Muscle of leg (tissue), 3 donors: ENCODE measurements at regions not wholly inside any gene's neighbourhood (a gene's known extent, or its start where the extent isn't known, plus 50 kb on each side); places are given as distances from the start of the nearest gene placed in this dataset.

Experiments used
- DNase-seq: peaks from one replicate; pipeline ENCODE4 v3.0.0; 2013
- H3K27ac ChIP-seq: one replicate; pipeline ENCODE4 v1.5.1; 2013; ENCODE audit warnings: mild to moderate bottlenecking, low read length, control low read depth
- H3K27me3 ChIP-seq: one replicate; pipeline ENCODE4 v1.6.1; 2013; ENCODE audit warnings: low read length; ENCODE audit not compliant: control insufficient read depth, insufficient read depth
- H3K36me3 ChIP-seq: one replicate; pipeline ENCODE4 v1.6.1; 2013; ENCODE audit warnings: low read length; ENCODE audit not compliant: control insufficient read depth, insufficient read depth
- H3K4me1 ChIP-seq: one replicate; pipeline ENCODE4 v1.6.1; 2013; ENCODE audit warnings: low read length; ENCODE audit not compliant: control insufficient read depth, insufficient read depth
- H3K4me3 ChIP-seq: one replicate; pipeline ENCODE4 v1.5.1; 2013; ENCODE audit warnings: low read length, control low read depth
- H3K9me3 ChIP-seq: replicated peaks from 2 replicates; pipeline ENCODE4 v1.6.1; 2013; ENCODE audit warnings: low read depth, low read length; ENCODE audit not compliant: control insufficient read depth
- WGBS: methylation state at CpG from one replicate; pipeline ENCODE4 v1.1.5; 2013; ENCODE audit warnings: missing lambda C conversion rate; ENCODE audit not compliant: insufficient coverage; 5-methylcytosine and 5-hydroxymethylcytosine counted together

DNA sequence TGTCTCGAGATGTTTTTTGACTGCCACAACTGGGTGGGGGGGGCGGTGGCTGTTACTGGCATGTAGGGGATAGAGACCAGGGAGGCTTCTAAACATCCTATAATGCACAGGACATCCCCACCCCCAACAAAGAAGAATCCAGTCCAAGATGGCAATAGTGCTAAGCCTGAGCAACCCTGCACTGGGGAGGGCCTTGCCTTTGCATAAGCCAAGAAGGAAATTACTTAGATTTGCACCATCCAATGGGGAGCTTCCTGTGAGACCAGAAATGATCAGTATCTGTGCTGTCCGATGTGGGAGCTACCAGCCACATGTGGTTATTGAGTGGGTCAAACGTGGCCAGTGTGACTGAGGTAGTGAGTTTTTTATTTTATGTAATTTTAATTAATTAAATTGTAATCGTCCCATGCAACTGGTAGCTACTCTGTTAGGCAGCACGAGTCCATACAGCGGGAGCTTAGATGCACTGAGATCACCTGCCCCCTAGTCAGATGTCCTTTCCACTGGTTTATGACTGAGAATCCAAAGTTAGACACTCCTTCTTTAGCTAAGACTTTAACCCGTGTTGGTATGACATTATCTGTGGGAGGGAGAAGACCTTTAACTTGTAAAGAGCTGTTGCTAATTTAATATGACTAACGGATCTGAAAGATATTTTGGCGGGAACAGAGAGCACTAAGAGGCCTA, 97.4 kb upstream of the NEDD9 start:
- no peak overlapping the region for H3K27ac ChIP-seq
- peaks cover 8% of the 10 kb centered on the region for H3K4me1 ChIP-seq
- H3K9me3 ChIP-seq, result no peaks in the 10 kb centered on the region
- DNase-seq, result no peak
- H3K4me3 ChIP-seq, result no peak overlapping the region
- H3K36me3 ChIP-seq, result no peaks in the 10 kb centered on the region
- WGBS, result 69% methylated on average over 3 of the region's 10 CpGs
- H3K27me3 ChIP-seq, result no peaks in the 10 kb centered on the region

DNA sequence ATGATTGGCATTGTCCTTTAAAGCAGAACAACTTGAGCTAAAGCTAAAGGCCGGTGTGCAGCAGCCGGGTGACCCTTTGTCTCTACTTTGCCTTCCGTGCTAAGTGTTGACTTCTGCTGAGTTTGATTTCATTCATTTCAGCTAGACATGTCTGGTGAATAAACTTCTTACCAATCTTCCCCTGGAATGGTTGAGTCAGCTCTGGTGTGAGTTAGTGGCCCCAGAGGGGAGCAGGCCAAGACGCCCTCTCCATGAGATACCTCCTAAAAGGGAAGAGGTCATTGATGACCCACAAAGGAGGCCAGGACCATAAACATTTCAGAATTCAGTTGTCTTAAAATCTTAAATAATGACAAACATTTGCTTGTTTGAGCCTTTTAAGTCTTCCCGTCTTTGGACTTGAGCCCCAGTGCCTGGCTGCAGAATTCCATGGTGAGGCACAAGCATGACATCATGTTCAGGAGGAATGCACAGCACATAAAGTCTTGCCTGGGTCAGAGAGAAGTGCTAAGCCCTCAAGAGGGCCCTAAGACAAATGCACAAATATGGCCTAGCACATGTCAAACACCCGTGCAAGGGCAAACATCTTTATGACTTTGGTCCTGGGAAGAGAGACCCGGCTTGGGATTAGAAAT, 96.3 kb upstream of the NEDD9 start:
- 51% methylated on average over 5 of the region's 7 CpGs for WGBS
- no peak overlapping the region for H3K4me3 ChIP-seq
- no peaks in the 10 kb centered on the region for H3K9me3 ChIP-seq
- H3K4me1 ChIP-seq, result peaks cover 8% of the 10 kb centered on the region
- H3K27ac ChIP-seq, result no peak overlapping the region
- DNase-seq, result peak; percentile 43
- no peaks in the 10 kb centered on the region for H3K36me3 ChIP-seq
- no peaks in the 10 kb centered on the region for H3K27me3 ChIP-seq

DNA sequence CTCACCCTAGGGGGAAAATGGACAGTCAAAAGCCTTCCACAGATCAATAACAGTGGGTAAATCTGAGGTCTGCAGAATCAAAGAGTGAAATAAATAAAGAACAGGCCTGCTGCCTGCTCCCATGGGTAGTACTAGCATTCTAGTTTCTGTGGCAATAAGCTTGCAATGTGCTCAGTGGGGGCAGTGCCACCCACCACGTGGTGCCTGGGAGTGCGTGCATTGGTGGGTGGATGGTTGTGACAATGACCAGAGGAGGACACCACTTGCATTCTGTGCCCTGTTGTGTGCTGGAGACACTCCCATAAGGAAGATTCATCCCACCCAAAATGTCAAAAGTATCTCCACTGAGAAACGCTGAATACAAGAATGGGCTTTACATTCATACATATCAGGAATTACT, 95.5 kb upstream of the NEDD9 start:
- H3K4me3 ChIP-seq, result no peak overlapping the region
- DNase-seq, result no peak
- H3K4me1 ChIP-seq, result peaks cover 8% of the 10 kb centered on the region
- no peaks in the 10 kb centered on the region for H3K36me3 ChIP-seq
- WGBS, result no CpG with 5 or more reads among the region's 3 CpGs
- no peaks in the 10 kb centered on the region for H3K27me3 ChIP-seq
- no peaks in the 10 kb centered on the region for H3K9me3 ChIP-seq
- H3K27ac ChIP-seq, result no peak overlapping the region

DNA sequence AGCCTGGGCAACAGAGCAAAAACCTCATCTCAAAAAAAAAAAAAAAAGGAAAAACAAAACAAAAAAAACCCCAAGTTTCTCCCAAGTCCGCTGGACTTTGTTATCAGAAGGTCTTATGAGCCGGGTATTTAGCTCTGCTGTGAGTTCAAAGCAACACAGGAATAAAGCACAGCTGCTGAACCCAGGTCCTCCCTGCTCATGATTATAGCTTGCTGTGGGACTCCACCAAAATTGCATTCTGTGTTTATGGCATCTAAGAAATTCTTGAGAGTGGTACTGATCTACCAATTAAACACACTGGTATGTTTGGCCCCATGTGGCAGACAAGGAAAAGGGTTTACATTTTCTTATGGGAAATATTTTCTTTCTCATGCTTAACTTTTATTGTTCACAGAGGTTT, 93.6 kb upstream of the NEDD9 start:
- Histone ChIP-seq H3K27me3 (no peaks in the 10 kb centered on the region), H3K4me1 (peaks cover 8% of the 10 kb centered on the region), H3K9me3 (no peaks in the 10 kb centered on the region), H3K36me3 (no peaks in the 10 kb centered on the region), H3K27ac (no peak overlapping the region), H3K4me3 (no peak overlapping the region)
- no CpG with 5 or more reads among the region's 2 CpGs for WGBS
- DNase-seq, result no peak

DNA sequence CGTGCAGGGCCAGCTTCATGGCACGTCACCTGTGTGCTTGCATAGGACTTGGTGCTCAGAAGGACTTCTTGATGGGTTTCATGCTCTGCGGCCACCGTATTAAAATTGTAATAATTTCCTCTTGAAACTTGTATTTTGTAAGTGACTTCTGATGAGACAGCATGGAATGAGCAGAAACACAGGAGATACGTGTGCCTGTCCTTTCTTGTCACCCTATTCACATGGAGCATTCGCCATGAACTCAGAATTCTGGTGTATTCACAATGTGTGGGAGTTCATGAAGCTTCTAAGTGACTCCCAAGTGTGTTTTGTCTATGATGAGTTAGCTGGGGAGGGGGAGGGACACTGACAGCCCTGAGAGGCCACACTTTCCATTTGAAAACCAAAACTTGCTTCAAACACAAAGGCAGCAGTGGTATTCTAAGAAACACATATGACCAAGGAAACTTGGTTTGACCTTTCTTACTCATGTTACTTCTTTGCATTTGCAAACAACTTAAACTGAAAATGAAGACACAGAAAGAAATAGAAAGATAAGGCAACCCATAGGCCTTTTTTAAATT, 92.1 kb upstream of the NEDD9 start:
- DNase-seq, result no peak
- WGBS, result 91% methylated on average over 4 of the region's 6 CpGs
- H3K27me3 ChIP-seq, result no peaks in the 10 kb centered on the region
- H3K9me3 ChIP-seq, result no peaks in the 10 kb centered on the region
- H3K36me3 ChIP-seq, result no peaks in the 10 kb centered on the region
- peaks cover 5% of the 10 kb centered on the region for H3K4me1 ChIP-seq
- H3K27ac ChIP-seq, result no peak overlapping the region
- no peak overlapping the region for H3K4me3 ChIP-seq

DNA sequence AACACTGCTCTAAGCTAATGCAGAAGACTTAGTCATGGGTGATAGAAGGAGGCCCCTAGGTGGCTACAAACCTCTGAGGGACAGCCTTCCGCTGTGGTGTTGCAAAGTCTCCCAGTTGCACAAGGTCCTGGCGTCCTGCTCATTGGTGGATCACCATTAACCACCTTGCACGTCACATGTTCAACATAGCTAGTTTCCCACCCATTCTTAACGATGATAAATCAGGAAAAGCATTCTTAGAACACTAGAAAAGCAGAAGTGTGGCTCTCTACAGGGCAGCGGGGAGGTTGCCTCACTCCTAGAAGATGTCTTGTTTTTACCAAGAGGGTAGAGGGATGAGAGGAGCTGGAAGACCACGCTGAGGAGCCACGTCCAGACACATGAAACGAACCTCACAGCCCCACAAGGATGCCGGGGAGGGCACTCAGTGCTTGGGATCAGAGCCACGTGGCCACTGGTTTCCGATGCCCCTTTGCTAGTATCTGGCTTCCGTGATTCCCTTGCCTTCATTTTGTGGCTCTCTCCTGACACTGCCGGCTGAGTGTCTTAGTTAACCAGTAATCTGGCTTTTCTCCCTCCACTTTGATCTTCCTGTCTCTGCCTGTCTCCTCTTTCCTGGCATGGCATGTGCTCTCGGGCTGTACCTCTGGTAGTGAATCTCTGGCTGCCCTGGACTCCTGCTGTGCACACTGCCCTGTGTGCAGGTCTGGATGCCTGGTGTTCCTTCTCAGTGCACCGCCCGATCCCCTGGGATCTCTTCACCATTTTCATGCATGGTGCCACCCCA, 91.4 kb upstream of the NEDD9 start:
- Histone ChIP-seq H3K4me1 (peaks cover 4% of the 10 kb centered on the region), H3K9me3 (no peaks in the 10 kb centered on the region), H3K27ac (no peak overlapping the region), H3K36me3 (no peaks in the 10 kb centered on the region), H3K4me3 (no peak overlapping the region), H3K27me3 (no peaks in the 10 kb centered on the region)
- WGBS, result 96% methylated on average over 14 of the region's 16 CpGs
- DNase-seq, result peak; percentile 52

DNA sequence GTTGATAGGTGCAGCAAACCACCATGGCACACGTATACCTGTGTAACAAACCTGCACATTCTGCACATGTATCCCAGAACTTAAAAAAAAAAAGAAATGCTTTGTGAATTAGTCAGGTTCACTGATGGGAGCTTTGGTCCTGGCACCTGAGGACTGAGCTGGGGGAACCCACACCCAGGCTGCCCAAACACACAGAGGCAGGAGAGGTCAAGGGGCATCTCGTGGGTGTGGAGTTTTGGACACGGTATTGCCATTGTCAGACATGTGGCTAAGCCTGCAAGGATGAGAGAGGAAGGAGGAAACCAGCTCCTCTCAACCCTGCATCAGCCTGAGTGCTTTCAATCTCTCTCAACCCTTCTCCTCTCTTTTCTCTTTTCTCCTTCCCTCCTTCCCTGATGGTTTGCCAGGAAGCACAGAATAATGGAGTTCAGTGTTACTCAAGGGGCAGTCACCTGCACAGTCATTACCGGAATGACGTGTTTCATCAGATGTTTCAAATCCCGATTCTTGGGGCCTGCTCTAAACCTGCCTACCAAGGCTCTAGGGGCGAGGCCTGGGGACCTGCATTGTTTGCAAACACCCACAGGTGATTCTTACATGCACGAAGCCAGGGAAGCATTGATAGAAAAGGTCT, 89.9 kb upstream of the NEDD9 start:
- 65% methylated on average over 3 of the region's 8 CpGs for WGBS
- H3K27me3 ChIP-seq, result no peaks in the 10 kb centered on the region
- H3K4me1 ChIP-seq, result peaks cover 7% of the 10 kb centered on the region
- no peaks in the 10 kb centered on the region for H3K36me3 ChIP-seq
- DNase-seq, result no peak
- H3K4me3 ChIP-seq, result no peak overlapping the region
- H3K9me3 ChIP-seq, result no peaks in the 10 kb centered on the region
- H3K27ac ChIP-seq, result no peak overlapping the region

DNA sequence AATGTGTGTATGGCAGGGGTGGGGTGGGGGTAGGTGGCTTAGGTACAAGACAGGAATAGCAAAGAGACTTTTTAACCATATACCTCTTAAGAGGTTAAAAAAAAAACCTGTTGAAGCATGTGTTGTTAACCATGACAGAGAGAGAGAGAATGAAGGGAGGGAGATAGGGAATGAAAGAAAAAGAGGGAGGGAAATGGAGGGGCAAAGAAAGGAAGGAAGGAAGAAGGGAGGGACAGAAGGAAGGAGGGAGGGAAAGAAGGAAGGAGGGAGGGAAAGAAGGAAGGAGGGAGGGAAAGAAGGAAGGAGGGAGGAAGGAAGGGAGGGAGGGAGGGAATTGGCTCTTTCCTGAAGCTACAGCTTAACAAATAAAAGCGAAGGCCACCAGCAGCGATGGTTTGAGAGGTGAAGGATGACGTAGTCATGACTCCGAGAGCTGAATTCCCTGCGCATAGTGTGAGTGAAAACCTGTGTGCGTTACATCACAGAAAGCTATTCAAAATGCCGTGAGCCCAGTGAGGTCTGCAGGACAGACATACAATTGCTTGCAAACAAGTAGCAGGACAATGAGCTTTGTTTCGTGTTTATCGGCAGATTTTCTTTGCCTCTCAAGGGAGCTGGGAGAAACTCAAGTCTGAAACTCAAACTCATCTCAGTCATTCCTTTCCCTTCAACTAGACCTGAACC, 88.6 kb upstream of the NEDD9 start:
- 27% methylated on average over 6 of the region's 9 CpGs for WGBS
- peak overlapping the region; percentile 33 for H3K27ac ChIP-seq
- H3K36me3 ChIP-seq, result no peaks in the 10 kb centered on the region
- H3K9me3 ChIP-seq, result no peaks in the 10 kb centered on the region
- peaks cover 7% of the 10 kb centered on the region for H3K4me1 ChIP-seq
- no peaks in the 10 kb centered on the region for H3K27me3 ChIP-seq
- DNase-seq, result peak; percentile 55
- H3K4me3 ChIP-seq, result no peak overlapping the region

DNA sequence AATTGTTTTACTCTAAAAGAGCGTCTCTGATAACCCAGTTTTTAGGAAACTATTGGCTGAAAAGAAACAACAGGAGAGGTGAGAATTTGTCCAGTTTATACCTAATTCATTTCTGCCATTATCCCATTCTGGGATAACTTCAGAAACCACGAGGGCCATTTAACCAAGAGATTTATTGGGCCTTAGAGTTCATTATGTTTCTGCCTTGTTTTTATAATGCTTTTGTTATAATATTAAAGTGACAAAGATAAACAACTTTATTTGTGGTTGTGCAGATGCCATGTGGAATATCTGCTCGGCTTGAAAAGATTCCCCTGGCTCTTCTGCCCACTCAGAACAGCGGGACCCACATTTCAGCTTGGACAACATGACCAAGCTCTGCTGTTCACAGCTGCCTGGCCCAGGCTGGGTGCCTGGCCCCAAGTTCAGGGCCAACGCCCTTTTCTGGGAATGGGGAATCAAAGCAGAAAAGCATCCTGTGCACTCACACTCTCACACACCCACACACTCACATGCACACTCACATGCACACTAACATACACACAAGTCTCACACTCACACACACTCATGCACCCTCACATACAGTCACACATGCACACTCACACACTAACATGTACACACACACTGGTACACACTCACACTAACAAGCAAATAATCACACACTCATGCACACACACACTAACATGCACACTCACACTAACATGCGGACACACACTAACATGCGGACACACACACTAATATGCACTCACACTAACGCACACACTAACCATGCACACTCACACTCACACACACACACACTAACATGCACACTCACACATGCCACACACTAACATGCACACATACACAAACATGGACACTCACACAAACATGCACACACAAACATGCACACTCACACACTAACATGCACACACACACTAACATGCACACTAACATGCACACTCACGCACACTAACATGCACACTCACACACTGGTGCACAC, 86.7 kb upstream of the NEDD9 start:
- no peaks in the 10 kb centered on the region for H3K36me3 ChIP-seq
- DNase-seq, result peak; percentile 41
- no peaks in the 10 kb centered on the region for H3K9me3 ChIP-seq
- H3K4me3 ChIP-seq, result no peak overlapping the region
- H3K27me3 ChIP-seq, result no peaks in the 10 kb centered on the region
- H3K27ac ChIP-seq, result peak overlapping the region; percentile 89
- 65% methylated on average over 4 of the region's 9 CpGs for WGBS
- peaks cover 7% of the 10 kb centered on the region for H3K4me1 ChIP-seq
